ENCODE measurements at regions not wholly inside any gene's neighbourhood (a gene's known extent, or its start where the extent isn't known, plus 50 kb on each side); places are given as distances from the start of the nearest gene placed in this dataset.

- FAIRE-seq (no peak), DNase-seq (no peak)
- intact Hi-C loops (cut with DNase I) = no loop called here
- H3K4me1 ChIP-seq (ENCODE audit: control insufficient read depth in 2 of 3, insufficient read depth in 2 of 3, low read depth in 1 of 3, low read length in 3 of 3) = no peaks in the 10 kb centered on the region
- TF ChIP-seq, protein P1, sequence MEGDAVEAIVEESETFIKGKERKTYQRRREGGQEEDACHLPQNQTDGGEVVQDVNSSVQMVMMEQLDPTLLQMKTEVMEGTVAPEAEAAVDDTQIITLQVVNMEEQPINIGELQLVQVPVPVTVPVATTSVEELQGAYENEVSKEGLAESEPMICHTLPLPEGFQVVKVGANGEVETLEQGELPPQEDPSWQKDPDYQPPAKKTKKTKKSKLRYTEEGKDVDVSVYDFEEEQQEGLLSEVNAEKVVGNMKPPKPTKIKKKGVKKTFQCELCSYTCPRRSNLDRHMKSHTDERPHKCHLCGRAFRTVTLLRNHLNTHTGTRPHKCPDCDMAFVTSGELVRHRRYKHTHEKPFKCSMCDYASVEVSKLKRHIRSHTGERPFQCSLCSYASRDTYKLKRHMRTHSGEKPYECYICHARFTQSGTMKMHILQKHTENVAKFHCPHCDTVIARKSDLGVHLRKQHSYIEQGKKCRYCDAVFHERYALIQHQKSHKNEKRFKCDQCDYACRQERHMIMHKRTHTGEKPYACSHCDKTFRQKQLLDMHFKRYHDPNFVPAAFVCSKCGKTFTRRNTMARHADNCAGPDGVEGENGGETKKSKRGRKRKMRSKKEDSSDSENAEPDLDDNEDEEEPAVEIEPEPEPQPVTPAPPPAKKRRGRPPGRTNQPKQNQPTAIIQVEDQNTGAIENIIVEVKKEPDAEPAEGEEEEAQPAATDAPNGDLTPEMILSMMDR (IDR thresholded peaks at IDR 0.05; ENCODE audit: borderline replicate concordance, extremely low read depth, insufficient read depth) = no peak
- H3K4me3 ChIP-seq (ENCODE audit: low read length in 3 of 3) = no peak overlapping the region
- no peaks in the 10 kb centered on the region for H3K27me3 ChIP-seq (ENCODE audit: control insufficient read depth, insufficient read depth, low read length)
- no peak overlapping the region for H3K9ac ChIP-seq (ENCODE audit: low read length in 3 of 3)
- no peaks in the 10 kb centered on the region for H3K36me3 ChIP-seq (ENCODE audit: control insufficient read depth in 2 of 3, insufficient read depth in 3 of 3, low read length in 3 of 3)
- peaks cover 0 to 9% (median 2%) of the 10 kb centered on the region in 3 donors for H3K9me3 ChIP-seq (ENCODE audit: control insufficient read depth in 2 of 3, insufficient read depth in 1 of 3, low read length in 3 of 3)
- H3K27ac ChIP-seq (ENCODE audit: low read depth in 2 of 2, low read length in 2 of 2) = no peak overlapping the region
Observed at GRCh38 chr4:188915175-188915574, 775.9 kb downstream of the TRIML1 start.

DNA sequence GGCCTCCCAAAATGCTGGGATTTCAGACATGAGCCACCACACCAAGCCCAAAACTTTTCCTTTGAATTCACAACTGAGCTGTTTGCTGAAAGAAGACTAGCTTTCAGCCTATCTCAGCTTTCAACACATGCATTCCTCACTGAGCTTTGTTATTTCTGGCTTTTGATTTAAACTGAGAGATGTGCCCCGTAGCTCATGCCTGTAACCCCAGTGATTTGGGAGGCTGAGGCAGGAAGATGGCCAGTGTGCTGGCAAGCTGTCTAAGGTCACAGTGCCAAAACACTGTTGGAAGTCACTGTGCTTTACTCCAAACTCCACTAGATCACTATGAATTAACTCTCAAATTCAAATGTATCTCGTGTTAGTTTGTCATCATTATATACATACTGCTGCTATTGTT lies 779.5 kb downstream of the TRIML1 start:
- Histone ChIP-seq H3K9me3 (ENCODE audit: control insufficient read depth in 2 of 3, insufficient read depth in 1 of 3, low read length in 3 of 3) (peaks cover 0 to 9% (median 2%) of the 10 kb centered on the region in 3 donors), H3K9ac (ENCODE audit: low read length in 3 of 3) (no peak overlapping the region), H3K4me1 (ENCODE audit: control insufficient read depth in 2 of 3, insufficient read depth in 2 of 3, low read depth in 1 of 3, low read length in 3 of 3) (no peaks in the 10 kb centered on the region), H3K36me3 (ENCODE audit: control insufficient read depth in 2 of 3, insufficient read depth in 3 of 3, low read length in 3 of 3) (no peaks in the 10 kb centered on the region), H3K4me3 (ENCODE audit: low read length in 3 of 3) (no peak overlapping the region), H3K27me3 (ENCODE audit: control insufficient read depth, insufficient read depth, low read length) (no peaks in the 10 kb centered on the region), H3K27ac (ENCODE audit: low read depth in 2 of 2, low read length in 2 of 2) (no peak overlapping the region)
- FAIRE-seq (no peak), DNase-seq (no peak)
- intact Hi-C loops (cut with DNase I) = no loop called here
- TF ChIP-seq, protein P1 (IDR thresholded peaks at IDR 0.05; ENCODE audit: borderline replicate concordance, extremely low read depth, insufficient read depth) = no peak

DNA sequence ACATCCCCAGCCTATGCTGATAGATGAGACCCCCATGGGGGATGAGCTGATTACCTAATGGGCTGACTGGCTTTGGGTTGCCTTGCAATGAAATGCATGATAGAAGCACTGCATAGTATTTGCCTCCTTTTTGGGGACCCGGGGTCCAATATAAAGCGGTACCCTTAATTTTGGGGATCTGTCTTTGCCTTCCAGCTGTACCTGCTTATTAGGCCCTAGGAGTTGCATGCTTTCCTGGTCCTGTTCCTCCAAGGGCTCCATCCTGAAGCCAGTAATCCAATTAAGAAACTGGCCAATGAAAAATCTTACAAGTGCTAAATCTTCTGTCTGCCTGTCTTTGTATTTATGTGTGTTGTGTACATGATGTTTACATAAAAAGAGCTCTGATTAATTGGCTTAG lies 791.6 kb downstream of the TRIML1 start:
- TF ChIP-seq, protein P1 (IDR thresholded peaks at IDR 0.05; ENCODE audit: borderline replicate concordance, extremely low read depth, insufficient read depth) = no peak
- no peaks in the 10 kb centered on the region for H3K4me1 ChIP-seq (ENCODE audit: control insufficient read depth in 2 of 3, insufficient read depth in 2 of 3, low read depth in 1 of 3, low read length in 3 of 3)
- H3K27me3 ChIP-seq (ENCODE audit: control insufficient read depth, insufficient read depth, low read length) = no peaks in the 10 kb centered on the region
- no peak overlapping the region for H3K27ac ChIP-seq (ENCODE audit: low read depth in 2 of 2, low read length in 2 of 2)
- no peaks in the 10 kb centered on the region for H3K36me3 ChIP-seq (ENCODE audit: control insufficient read depth in 2 of 3, insufficient read depth in 3 of 3, low read length in 3 of 3)
- FAIRE-seq = no peak
- no peaks in the 10 kb centered on the region for H3K9me3 ChIP-seq (ENCODE audit: control insufficient read depth in 2 of 3, insufficient read depth in 1 of 3, low read length in 3 of 3)
- no peak overlapping the region for H3K4me3 ChIP-seq (ENCODE audit: low read length in 3 of 3)
- H3K9ac ChIP-seq (ENCODE audit: low read length in 3 of 3) = no peak overlapping the region
- peak in 1 of 5 donors; percentile 8 for DNase-seq
- intact Hi-C loops (cut with DNase I) = no loop called here

DNA sequence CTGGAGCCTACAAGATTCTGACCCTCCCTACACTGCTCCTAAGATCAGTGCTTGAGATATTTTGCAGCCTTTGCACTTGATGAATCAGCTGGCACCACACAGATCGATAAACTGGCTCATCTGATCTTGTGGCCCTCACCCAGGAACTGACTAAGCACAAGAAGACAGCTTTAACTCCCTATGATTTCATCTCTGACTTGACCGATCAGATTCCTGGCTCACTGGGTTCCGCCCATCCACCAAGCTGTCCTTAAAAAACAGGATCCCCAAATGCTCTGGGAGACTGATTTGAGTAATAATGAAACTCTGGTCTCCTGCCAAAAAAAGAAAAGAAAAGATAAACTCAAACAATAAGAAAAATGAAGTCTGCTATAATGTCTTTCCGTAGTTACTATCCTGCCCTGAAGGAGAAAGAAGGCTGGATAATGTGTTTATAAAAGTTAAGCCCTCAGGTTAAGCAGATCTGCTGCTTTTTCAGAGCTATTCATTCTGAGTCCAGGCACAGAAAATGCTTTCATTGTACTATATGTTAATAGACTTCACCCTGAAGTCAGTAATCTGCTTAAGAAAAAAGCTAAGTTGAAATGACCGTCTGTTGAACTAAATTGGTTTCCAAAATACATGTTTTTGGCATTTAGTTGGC lies 795.2 kb downstream of the TRIML1 start:
- intact Hi-C loops (cut with DNase I) = no loop called here
- Histone ChIP-seq H3K9ac (ENCODE audit: low read length in 3 of 3) (no peak overlapping the region), H3K27ac (ENCODE audit: low read depth in 2 of 2, low read length in 2 of 2) (no peak overlapping the region), H3K36me3 (ENCODE audit: control insufficient read depth in 2 of 3, insufficient read depth in 3 of 3, low read length in 3 of 3) (no peaks in the 10 kb centered on the region), H3K9me3 (ENCODE audit: control insufficient read depth in 2 of 3, insufficient read depth in 1 of 3, low read length in 3 of 3) (no peaks in the 10 kb centered on the region), H3K4me3 (ENCODE audit: low read length in 3 of 3) (no peak overlapping the region), H3K4me1 (ENCODE audit: control insufficient read depth in 2 of 3, insufficient read depth in 2 of 3, low read depth in 1 of 3, low read length in 3 of 3) (no peaks in the 10 kb centered on the region), H3K27me3 (ENCODE audit: control insufficient read depth, insufficient read depth, low read length) (no peaks in the 10 kb centered on the region)
- TF ChIP-seq, protein P1 (IDR thresholded peaks at IDR 0.05; ENCODE audit: borderline replicate concordance, extremely low read depth, insufficient read depth) = no peak
- DNase-seq = no peak
- FAIRE-seq = no peak
